ENCODE measurements at regions not wholly inside any gene's neighbourhood (a gene's known extent, or its start where the extent isn't known, plus 50 kb on each side); places are given as distances from the start of the nearest gene placed in this dataset.
"Not testable (repeated sequence)": the region's sequence is repeated elsewhere in the genome, so short reads cannot be mapped to it uniquely, and the experiment has no call there.

DNA sequence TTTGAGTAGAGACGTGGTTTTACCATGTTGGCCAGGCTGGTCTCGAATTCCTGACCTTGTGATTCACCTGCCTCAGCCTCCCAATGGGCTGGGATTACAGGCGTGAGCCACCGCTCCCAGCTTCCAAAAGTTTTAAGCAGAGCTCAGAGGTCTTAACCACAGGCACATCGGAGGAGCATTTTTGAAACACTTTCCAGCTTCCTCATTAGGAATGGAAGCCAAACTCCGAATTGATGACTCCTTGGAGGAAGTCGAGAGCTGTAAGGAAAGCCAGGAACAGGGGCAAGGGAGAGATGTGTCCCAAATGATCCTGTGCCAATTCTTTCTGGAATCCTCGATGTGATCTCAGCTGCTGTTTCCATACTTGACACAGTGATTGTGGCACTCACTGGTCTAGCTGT, 56.2 kb upstream of the CCZ1B start:
- DNase-seq (ENCODE audit: low spot score) = not testable (repeated sequence)

GRCh38 chr7:6883756-6884155, 57.7 kb upstream of the CCZ1B start:
- not testable (repeated sequence) for DNase-seq (ENCODE audit: low spot score)

GRCh38 chr7:6886198-6886597, 60.1 kb upstream of the CCZ1B start:
- DNase-seq (ENCODE audit: low spot score) = no peak

DNA sequence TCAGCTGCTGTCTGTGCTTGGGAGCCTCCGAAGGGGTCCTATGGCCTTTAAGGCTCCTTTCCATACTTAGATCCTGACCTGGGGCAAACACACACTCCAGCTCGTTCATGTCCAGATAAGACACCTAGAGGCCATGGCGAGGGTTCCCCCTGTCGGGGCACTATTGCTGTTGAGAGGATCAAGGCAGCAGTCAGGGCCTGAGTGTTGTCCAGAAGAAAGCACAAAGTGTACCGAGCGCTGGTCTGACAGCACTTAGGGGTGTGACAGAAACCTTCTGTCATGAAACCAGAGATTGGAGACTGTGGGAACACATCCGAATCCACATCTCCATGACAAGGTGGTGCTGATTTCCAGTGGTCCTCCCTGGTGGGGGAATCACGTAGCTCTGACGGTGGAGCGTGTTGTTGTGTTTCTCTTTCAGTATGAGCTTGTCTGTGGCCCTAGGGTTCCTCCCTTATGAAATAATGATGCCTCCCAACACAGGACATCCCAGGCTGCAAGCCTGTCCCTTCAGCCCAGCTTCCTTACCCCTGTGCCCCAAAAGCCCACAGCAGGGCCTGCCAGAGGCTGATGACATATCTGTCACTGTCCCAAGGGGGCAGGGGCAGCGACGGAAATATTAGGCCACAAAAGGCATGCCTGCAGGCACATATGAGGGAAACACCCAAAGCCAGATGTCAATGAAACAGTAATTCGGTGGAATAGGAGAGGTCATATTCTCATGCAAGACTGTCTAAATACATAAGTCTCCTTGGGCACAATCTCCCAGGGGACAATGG, 62.4 kb upstream of the CCZ1B start:
- not testable (repeated sequence) for DNase-seq (ENCODE audit: low spot score)

DNA sequence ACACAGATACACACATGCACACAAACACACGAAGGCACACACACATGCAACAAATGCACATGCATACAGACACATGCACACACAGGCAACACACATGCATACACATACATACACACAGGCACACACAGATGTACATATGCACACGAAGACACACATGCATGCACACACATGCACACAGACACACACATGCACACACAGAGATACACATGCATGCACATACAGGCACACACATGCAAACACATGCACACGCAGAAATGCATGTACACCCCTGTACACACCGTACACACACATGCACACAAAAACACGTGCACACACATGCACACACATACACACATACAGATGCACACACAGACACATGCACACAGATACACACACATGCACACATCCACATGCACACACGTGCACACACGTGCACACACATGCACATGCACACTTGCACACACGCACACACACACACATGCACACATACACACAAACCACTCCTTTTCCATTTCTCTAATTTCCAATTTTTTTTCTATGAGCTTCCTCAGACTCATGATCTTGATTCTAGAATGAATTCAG, 63.3 kb upstream of the CCZ1B start:
- no peak for DNase-seq (ENCODE audit: low spot score)

GRCh38 chr7:6902097-6902518, 76.0 kb upstream of the CCZ1B start:
- DNase-seq (ENCODE audit: low spot score) = not testable (repeated sequence)

DNA sequence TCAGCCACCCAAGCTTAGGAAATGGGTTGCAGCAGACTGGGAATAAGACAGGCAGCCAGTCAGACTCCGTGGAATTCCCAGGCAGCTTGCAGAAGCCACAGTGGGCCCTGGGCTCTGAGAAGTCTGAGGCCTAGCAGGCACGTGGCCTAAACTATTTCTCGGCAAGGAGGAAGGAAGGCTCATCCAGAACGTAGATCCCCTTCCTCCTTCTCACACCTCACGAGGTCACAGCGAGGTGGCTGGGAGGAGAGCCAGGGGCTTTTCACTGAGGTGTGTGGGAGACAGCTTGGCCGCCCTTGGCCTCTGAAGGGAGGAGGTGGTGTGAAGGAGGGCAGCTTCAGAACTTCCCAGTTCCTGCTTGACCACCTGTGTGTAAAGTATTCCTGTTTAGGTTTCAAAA, 77.2 kb upstream of the CCZ1B start:
- DNase-seq (ENCODE audit: low spot score) = not testable (repeated sequence)

- DNase-seq (ENCODE audit: low spot score) = not testable (repeated sequence)
These were observed 77.7 kb upstream of the CCZ1B start for GRCh38 chr7:6903792-6904191.

DNA sequence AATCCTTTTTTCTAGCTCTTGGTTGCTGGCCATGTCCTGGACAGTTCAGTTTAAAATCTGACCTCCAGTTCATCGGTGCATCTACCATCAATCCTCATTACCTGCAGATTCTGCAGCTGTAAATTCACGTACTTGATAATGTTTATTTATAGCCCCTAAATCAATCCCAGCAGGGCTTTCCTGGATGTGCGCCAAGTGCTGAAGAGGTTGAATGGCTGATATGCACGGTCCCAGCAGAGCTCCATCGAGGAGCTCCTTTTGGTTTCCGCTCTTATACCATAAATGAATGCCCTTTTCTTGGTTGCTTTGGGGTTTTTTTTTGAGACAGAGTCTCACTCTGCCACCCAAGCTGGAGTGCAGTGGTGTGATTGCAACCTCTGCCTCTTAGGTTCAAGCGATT, 91.2 kb upstream of the CCZ1B start:
- DNase-seq (ENCODE audit: low spot score) = no peak

DNA sequence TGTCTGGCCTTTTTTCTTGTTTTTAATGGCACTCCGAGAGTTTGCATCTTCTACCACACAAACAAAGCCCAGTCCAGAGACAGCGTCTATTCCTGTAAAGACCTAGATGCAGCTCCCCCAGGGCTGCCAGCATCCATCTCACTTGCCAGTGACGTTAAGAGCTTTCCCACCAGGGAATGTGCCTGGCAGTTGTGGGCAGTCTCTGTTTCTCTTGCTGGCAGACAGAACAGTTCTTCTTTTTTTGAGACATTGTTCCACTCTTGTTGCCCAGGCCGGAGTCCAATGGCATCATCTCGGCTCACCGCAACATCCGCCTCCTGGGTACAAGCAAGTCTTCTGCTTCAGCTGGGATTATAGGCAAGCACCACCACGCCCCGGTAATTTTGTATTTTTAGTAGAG, 93.1 kb upstream of the CCZ1B start:
- not testable (repeated sequence) for DNase-seq (ENCODE audit: low spot score)

- not testable (repeated sequence) for DNase-seq (ENCODE audit: low spot score)
These were observed 98.4 kb upstream of the CCZ1B start for GRCh38 chr7:6924523-6924922.

GRCh38 chr7:6926193-6927174, 100.4 kb upstream of the CCZ1B start:
- DNase-seq (ENCODE audit: low spot score) = not testable (repeated sequence)

DNA sequence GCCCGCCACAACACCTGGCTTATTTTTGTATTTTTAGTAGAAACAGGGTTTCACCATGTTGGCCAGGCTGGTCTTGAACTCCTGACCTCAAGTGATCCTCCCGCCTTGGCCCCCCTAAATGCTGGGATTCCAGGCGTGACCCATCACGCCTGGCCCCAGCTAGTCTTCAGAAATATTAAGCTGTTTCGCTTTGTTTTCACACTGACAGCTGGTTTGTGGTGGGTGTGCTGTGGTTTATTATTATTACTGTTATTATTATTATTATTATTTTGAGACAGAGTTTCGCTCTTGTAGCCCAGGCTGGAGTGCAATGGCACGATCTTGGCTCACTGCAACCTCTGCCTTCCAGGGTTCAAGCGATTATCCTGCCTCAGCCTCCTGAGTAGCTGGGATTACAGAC, 101.6 kb upstream of the CCZ1B start:
- DNase-seq (ENCODE audit: low spot score) = not testable (repeated sequence)

GRCh38 chr7:6929588-6929987, 103.5 kb upstream of the CCZ1B start:
- DNase-seq (ENCODE audit: low spot score) = not testable (repeated sequence)

GRCh38 chr7:6930081-6930635, 104.1 kb upstream of the CCZ1B start:
- DNase-seq (ENCODE audit: low spot score) = not testable (repeated sequence)

GRCh38 chr7:6930787-6931186, 104.7 kb upstream of the CCZ1B start:
- peak; percentile 30 for DNase-seq (ENCODE audit: low spot score)

- not testable (repeated sequence) for DNase-seq (ENCODE audit: low spot score)
These were observed 105.4 kb upstream of the CCZ1B start for GRCh38 chr7:6931456-6931855.

GRCh38 chr7:6933954-6934632, 108.0 kb upstream of the CCZ1B start:
- DNase-seq (ENCODE audit: low spot score) = not testable (repeated sequence)

DNA sequence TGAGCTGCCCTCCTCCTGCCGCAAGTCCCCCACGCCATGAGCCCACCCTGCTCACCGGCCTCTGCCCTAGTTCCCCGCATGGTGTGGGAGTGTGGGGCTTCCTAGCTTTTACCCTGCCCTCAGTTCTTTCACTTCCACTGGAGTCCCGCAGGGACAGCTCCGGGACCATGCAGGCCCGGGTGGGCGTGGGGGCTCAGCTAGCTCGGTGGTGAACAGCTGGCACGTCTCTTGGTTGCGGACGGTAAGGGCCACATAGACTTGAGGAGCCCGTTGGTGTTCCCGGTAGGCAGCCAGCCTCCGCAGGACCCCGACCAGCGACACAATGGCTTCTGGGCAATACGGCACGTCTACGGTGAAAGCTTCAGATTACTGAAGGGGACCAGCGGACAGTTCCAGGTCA, 108.9 kb upstream of the CCZ1B start:
- no peak for DNase-seq (ENCODE audit: low spot score)

DNA sequence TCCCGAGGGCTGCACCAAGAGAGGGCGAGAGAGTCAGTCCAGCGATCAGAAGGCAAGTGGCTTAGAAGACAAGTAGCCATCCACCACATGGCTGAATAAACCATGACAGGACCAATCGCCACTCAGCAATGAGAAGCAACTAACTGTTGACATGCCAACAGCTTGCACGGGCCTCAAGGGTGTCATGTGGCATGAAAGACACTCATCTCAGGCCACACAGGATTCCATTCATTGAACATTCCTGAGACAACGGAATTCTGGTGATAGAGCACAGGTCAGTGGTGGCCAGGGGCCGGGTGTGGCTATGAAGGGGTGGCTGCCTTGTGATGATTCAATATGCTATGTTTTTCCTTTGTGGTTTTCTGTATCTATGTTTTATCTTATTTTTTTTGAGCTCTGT, 110.6 kb upstream of the CCZ1B start:
- DNase-seq (ENCODE audit: low spot score) = not testable (repeated sequence)

- DNase-seq (ENCODE audit: low spot score) = not testable (repeated sequence)
These were observed 111.7 kb upstream of the CCZ1B start for GRCh38 chr7:6937746-6938145.

All from mucosa of gallbladder (tissue), 1 donor.